Neural cell (in vitro differentiated cells): ENCODE measurements at regions not wholly inside any gene's neighbourhood (a gene's known extent, or its start where the extent isn't known, plus 50 kb on each side); places are given as distances from the start of the nearest gene placed in this dataset.
"Not testable (repeated sequence)": the region's sequence is repeated elsewhere in the genome, so short reads cannot be mapped to it uniquely, and the experiment has no call there.

Experiments
- H2AFZ ChIP-seq: fragments of 200-600, 300-800 bp; sonication (generic), shearing (Covaris generic); 2 replicates; pipeline ENCODE4 v1.6.0; 2014; ENCODE audit warnings: low read depth, mild to moderate bottlenecking, antibody characterized with exemption, low read length, moderate library complexity
- H3F3A ChIP-seq: fragments of 200-600 bp; shearing (Covaris generic); 2 replicates; pipeline ENCODE4 v1.6.1; 2016; ENCODE audit warnings: mild to moderate bottlenecking, moderate library complexity, mixed read lengths, antibody characterized with exemption, low read length; ENCODE audit not compliant: insufficient read depth, poor library complexity, severe bottlenecking
- H3K27ac ChIP-seq: fragments of 200-600, 300-800 bp; sonication (generic), shearing (Covaris generic); 2 replicates; pipeline ENCODE4 v1.5.1; 2014; ENCODE audit warnings: mild to moderate bottlenecking, low read length, moderate library complexity
- H3K27me3 ChIP-seq: fragments of 300-800, 200-600 bp; sonication (generic), shearing (Covaris generic); 2 replicates; pipeline ENCODE4 v1.6.0; 2014; ENCODE audit warnings: mild to moderate bottlenecking, low read depth, low read length, moderate library complexity; ENCODE audit not compliant: insufficient read depth
- H3K36me3 ChIP-seq: fragments of 300-800, 200-600 bp; sonication (generic), shearing (Covaris generic); 2 replicates; pipeline ENCODE4 v1.5.1; 2014; ENCODE audit warnings: mild to moderate bottlenecking, antibody characterized with exemption, low read length, moderate library complexity; ENCODE audit not compliant: insufficient read depth
- H3K4me2 ChIP-seq: fragments of 300-800, 200-600 bp; sonication (generic), shearing (Covaris generic); 2 replicates; pipeline ENCODE4 v1.6.0; 2014; ENCODE audit warnings: mild to moderate bottlenecking, low read length
- H3K4me3 ChIP-seq: fragments of 300-800, 200-600 bp; sonication (generic), shearing (Covaris generic); 2 replicates; pipeline ENCODE4 v1.5.1; 2014; ENCODE audit warnings: mild to moderate bottlenecking, low read length, moderate library complexity
- H3K79me2 ChIP-seq: fragments of 200-600 bp; shearing (Covaris generic); replicated peaks from 2 replicates; pipeline ENCODE4 v1.6.0; 2014; ENCODE audit warnings: mild to moderate bottlenecking, low read length, moderate library complexity; ENCODE audit not compliant: insufficient read depth
- H3K9ac ChIP-seq: fragments of 300-800, 200-600 bp; sonication (generic), shearing (Covaris generic); 2 replicates; pipeline ENCODE4 v1.6.1; 2016; ENCODE audit warnings: mild to moderate bottlenecking, low read length, mixed read lengths
- H3K9me2 ChIP-seq: fragments of 200-600 bp; shearing (Covaris generic); 2 replicates; pipeline ENCODE4 v1.6.1; 2016; ENCODE audit warnings: mild to moderate bottlenecking, low read length, mixed read lengths; ENCODE audit not compliant: insufficient read depth
- H3K9me3 ChIP-seq: fragments of 200-600, 300-800 bp; sonication (generic), shearing (Covaris generic); 2 replicates; pipeline ENCODE4 v1.6.1; 2016; ENCODE audit warnings: mild to moderate bottlenecking, mixed run types, low read length, moderate library complexity, mixed read lengths
- H4K20me1 ChIP-seq: fragments of 200-600 bp; shearing (Covaris generic); 2 replicates; pipeline ENCODE4 v1.6.1; 2016; ENCODE audit warnings: mild to moderate bottlenecking, mixed run types; ENCODE audit not compliant: insufficient read depth
- EP300 ChIP-seq: fragments of 450-650 bp; conservative IDR thresholded peaks from 2 replicates; pipeline ENCODE4 v1.6.1; 2014; ENCODE audit warnings: antibody characterized with exemption, mild to moderate bottlenecking, moderate library complexity; ENCODE audit not compliant: poor library complexity, severe bottlenecking
- EZH2 ChIP-seq: fragments of 200-600, 300-800 bp; shearing (Covaris generic), sonication (generic); IDR thresholded peaks from 2 replicates; pipeline ENCODE4 v1.6.1; 2014; ENCODE audit warnings: antibody characterized with exemption, low read length, borderline replicate concordance, mild to moderate bottlenecking; ENCODE audit not compliant: insufficient read depth, poor library complexity, severe bottlenecking
- MXI1 ChIP-seq: fragments of 450-650 bp; conservative IDR thresholded peaks from 2 replicates; pipeline ENCODE4 v1.6.1; 2014; ENCODE audit warnings: antibody characterized with exemption, mild to moderate bottlenecking; ENCODE audit not compliant: poor library complexity, severe bottlenecking
- POLR2AphosphoS5 ChIP-seq: IDR thresholded peaks from 2 replicates; pipeline ENCODE4 v1.6.1; 2012
- RAD21 ChIP-seq: fragments of 450-650 bp; conservative IDR thresholded peaks from 2 replicates; pipeline ENCODE4 v1.6.1; 2014; ENCODE audit warnings: antibody characterized with exemption, mild to moderate bottlenecking, moderate library complexity
- SMC3 ChIP-seq: fragments of 450-650 bp; conservative IDR thresholded peaks from 2 replicates; pipeline ENCODE4 v1.6.1; 2014; ENCODE audit warnings: antibody characterized with exemption, mild to moderate bottlenecking, moderate library complexity; ENCODE audit not compliant: poor library complexity
- TAF1 ChIP-seq: IDR thresholded peaks from 2 replicates; pipeline ENCODE4 v1.6.1; 2012; ENCODE audit warnings: low read depth
- TF ChIP-seq, protein P1 (sequence below): IDR thresholded peaks from 2 replicates; pipeline ENCODE4 v1.6.1; 2012; ENCODE audit warnings: borderline replicate concordance
- TF ChIP-seq, protein P2 (sequence below): fragments of 450-650 bp; IDR thresholded peaks from 2 replicates; pipeline ENCODE4 v1.5.1; 2014; ENCODE audit warnings: antibody characterized with exemption, mild to moderate bottlenecking, moderate library complexity; ENCODE audit not compliant: poor library complexity, severe bottlenecking

- H3F3A ChIP-seq = no peaks in the 10 kb centered on the region
- H3K79me2 ChIP-seq = no peaks in the 10 kb centered on the region
- no peak overlapping the region for H3K4me2 ChIP-seq
- H3K4me3 ChIP-seq = no peak overlapping the region
- H3K9me2 ChIP-seq = no peaks in the 10 kb centered on the region
- H3K9ac ChIP-seq = no peak overlapping the region
- TF ChIP-seq EP300 (no peak), POLR2AphosphoS5 (no peak), EZH2 (no peak), TAF1 (no peak), RAD21 (no peak), SMC3 (no peak), MXI1 (no peak)
- TF ChIP-seq, protein P1, sequence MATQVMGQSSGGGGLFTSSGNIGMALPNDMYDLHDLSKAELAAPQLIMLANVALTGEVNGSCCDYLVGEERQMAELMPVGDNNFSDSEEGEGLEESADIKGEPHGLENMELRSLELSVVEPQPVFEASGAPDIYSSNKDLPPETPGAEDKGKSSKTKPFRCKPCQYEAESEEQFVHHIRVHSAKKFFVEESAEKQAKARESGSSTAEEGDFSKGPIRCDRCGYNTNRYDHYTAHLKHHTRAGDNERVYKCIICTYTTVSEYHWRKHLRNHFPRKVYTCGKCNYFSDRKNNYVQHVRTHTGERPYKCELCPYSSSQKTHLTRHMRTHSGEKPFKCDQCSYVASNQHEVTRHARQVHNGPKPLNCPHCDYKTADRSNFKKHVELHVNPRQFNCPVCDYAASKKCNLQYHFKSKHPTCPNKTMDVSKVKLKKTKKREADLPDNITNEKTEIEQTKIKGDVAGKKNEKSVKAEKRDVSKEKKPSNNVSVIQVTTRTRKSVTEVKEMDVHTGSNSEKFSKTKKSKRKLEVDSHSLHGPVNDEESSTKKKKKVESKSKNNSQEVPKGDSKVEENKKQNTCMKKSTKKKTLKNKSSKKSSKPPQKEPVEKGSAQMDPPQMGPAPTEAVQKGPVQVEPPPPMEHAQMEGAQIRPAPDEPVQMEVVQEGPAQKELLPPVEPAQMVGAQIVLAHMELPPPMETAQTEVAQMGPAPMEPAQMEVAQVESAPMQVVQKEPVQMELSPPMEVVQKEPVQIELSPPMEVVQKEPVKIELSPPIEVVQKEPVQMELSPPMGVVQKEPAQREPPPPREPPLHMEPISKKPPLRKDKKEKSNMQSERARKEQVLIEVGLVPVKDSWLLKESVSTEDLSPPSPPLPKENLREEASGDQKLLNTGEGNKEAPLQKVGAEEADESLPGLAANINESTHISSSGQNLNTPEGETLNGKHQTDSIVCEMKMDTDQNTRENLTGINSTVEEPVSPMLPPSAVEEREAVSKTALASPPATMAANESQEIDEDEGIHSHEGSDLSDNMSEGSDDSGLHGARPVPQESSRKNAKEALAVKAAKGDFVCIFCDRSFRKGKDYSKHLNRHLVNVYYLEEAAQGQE = no peak
- TF ChIP-seq, protein P2, sequence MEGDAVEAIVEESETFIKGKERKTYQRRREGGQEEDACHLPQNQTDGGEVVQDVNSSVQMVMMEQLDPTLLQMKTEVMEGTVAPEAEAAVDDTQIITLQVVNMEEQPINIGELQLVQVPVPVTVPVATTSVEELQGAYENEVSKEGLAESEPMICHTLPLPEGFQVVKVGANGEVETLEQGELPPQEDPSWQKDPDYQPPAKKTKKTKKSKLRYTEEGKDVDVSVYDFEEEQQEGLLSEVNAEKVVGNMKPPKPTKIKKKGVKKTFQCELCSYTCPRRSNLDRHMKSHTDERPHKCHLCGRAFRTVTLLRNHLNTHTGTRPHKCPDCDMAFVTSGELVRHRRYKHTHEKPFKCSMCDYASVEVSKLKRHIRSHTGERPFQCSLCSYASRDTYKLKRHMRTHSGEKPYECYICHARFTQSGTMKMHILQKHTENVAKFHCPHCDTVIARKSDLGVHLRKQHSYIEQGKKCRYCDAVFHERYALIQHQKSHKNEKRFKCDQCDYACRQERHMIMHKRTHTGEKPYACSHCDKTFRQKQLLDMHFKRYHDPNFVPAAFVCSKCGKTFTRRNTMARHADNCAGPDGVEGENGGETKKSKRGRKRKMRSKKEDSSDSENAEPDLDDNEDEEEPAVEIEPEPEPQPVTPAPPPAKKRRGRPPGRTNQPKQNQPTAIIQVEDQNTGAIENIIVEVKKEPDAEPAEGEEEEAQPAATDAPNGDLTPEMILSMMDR = no peak
- H3K9me3 ChIP-seq = no peaks in the 10 kb centered on the region
- H3K36me3 ChIP-seq = no peaks in the 10 kb centered on the region
- H3K27me3 ChIP-seq = no peaks in the 10 kb centered on the region
- no peaks in the 10 kb centered on the region for H4K20me1 ChIP-seq
- no peak overlapping the region for H2AFZ ChIP-seq
- no peak overlapping the region for H3K27ac ChIP-seq
Observed at GRCh38 chrX:1105671-1106419, 106.6 kb downstream of the CRLF2 start.

- H3K36me3 ChIP-seq, H4K20me1 ChIP-seq, H3K9ac ChIP-seq, H3K79me2 ChIP-seq, H3K27ac ChIP-seq, H3K4me2 ChIP-seq, H3K9me2 ChIP-seq, H3F3A ChIP-seq, H3K27me3 ChIP-seq, H3K4me3 ChIP-seq, H2AFZ ChIP-seq, H3K9me3 ChIP-seq: not testable (repeated sequence)
Observed at GRCh38 chrX:1105031-1105430, 107.4 kb downstream of the CRLF2 start.

- H3K36me3 ChIP-seq = no peaks in the 10 kb centered on the region
- H3K9ac ChIP-seq = no peak overlapping the region
- no peak overlapping the region for H3K4me2 ChIP-seq
- H3F3A ChIP-seq = no peaks in the 10 kb centered on the region
- TF ChIP-seq, protein P1 = no peak
- TF ChIP-seq MXI1 (no peak), RAD21 (no peak), TAF1 (no peak), EP300 (no peak), SMC3 (no peak), POLR2AphosphoS5 (no peak), EZH2 (no peak)
- TF ChIP-seq, protein P2 = no peak
- no peaks in the 10 kb centered on the region for H3K9me2 ChIP-seq
- no peak overlapping the region for H3K27ac ChIP-seq
- H3K79me2 ChIP-seq = no peaks in the 10 kb centered on the region
- H2AFZ ChIP-seq = no peak overlapping the region
- peaks cover 8% of the 10 kb centered on the region for H3K27me3 ChIP-seq
- H3K9me3 ChIP-seq = no peaks in the 10 kb centered on the region
- no peaks in the 10 kb centered on the region for H4K20me1 ChIP-seq
- H3K4me3 ChIP-seq = no peak overlapping the region
Observed at GRCh38 chrX:1103360-1103759, 109.1 kb downstream of the CRLF2 start.
